NB4 (cell line): ENCODE measurements at regions not wholly inside any gene's neighbourhood (a gene's known extent, or its start where the extent isn't known, plus 50 kb on each side); places are given as distances from the start of the nearest gene placed in this dataset.
"Not testable (repeated sequence)": the region's sequence is repeated elsewhere in the genome, so short reads cannot be mapped to it uniquely, and the experiment has no call there.

ENCODE experiments used
- DNase-seq: peaks from one replicate; pipeline ENCODE4 v3.0.0; 2010; ENCODE audit warnings: low read depth
- H3K4me3 ChIP-seq: one replicate; pipeline ENCODE4 v1.5.1; 2011; ENCODE audit warnings: mild to moderate bottlenecking, low read depth, low read length, moderate library complexity
- CTCF ChIP-seq: IDR thresholded peaks from one replicate; pipeline ENCODE4 v1.5.1; 2012; ENCODE audit warnings: low read depth, low read length
- MYC ChIP-seq: IDR thresholded peaks from 2 replicates; pipeline ENCODE4 v1.6.1; 2011; ENCODE audit warnings: low read depth, low read length
- POLR2A ChIP-seq: IDR thresholded peaks from 2 replicates; pipeline ENCODE4 v1.6.1; 2011; ENCODE audit warnings: mild to moderate bottlenecking; ENCODE audit not compliant: insufficient read length; ENCODE audit errors: extremely low read depth
- TF ChIP-seq, protein P1 (sequence below): IDR thresholded peaks from 2 replicates; pipeline ENCODE4 v1.6.1; 2011; ENCODE audit warnings: low read depth, low read length

DNA sequence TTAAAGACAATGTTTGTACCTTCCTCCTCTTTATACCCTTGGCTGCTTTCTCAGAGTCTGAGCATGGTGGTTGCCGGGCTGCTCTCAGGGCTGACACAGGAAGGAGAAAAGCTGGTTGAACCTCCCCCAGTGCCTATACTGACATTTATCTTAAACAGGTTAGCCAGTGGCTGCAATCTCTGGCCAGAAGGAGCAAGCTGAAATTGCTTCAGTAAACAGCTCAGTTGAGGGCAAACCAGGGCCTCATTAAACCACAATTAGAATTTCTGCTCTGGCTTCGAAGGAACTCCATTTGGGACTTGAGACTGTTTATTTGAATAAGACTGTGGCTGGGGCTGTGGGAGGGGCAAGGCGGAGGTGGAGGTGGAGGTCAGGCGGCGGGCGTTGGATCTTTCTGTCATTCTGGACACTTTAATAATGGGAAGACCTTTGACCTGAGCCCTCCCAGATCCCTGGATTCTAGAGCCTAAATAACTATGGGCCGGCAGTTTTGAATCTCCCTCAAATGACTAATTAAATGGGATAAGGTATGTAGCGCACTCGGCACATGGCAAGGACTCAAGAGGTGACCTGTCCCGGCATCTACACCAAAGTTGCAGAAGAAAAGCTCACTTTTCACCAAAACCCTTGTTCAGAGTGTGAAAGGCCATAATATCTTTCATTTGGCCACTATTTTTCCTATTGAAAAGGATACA, 120.6 kb upstream of the MYCN start:
- TF ChIP-seq POLR2A (no peak), CTCF (no peak), MYC (no peak)
- TF ChIP-seq, protein P1, sequence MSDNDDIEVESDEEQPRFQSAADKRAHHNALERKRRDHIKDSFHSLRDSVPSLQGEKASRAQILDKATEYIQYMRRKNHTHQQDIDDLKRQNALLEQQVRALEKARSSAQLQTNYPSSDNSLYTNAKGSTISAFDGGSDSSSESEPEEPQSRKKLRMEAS, result no peak
- DNase-seq, result no peak

DNA sequence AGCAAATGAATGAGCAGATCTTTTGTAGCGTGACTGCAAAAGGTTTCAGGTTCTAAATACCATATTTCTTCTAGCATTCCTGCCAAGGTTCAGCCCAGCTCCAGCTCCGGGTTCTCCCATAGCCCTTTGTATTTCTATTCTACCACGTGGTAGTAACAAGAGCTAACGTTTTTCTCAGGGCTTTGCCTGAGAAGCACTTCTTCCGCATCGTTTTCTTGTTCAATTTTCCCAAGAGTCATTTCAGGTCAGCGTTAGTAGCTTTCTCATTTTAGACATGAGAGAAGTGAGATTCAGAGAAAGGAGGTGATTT, 120.1 kb upstream of the MYCN start:
- TF ChIP-seq MYC (no peak), CTCF (no peak), POLR2A (no peak)
- TF ChIP-seq, protein P1, result no peak
- H3K4me3 ChIP-seq, result no peak overlapping the region
- no peak for DNase-seq

More for the DNA sequence above, 120.6 kb upstream of the MYCN start:
- H3K4me3 ChIP-seq, result no peak overlapping the region

DNA sequence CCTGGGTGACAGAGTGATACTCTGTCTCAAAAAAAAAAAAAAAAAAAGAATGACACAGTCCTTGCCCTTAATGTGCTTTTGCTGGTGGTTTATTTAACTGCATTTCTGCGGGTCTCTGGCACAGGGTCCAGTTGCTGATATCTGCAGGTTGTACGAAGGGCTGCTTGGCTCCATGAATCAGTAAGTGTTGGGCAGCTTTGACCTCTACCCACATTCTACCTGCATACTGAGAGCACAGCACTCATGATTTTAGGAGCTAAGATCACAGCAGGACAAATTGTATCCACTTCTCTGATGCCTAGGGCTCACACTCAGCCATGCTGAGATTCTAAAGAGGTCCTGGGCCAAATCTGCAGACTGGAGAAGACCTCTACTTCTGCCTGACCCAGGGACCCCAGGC, 119.4 kb upstream of the MYCN start:
- TF ChIP-seq POLR2A (no peak), CTCF (no peak), MYC (no peak)
- TF ChIP-seq, protein P1, result no peak
- DNase-seq, result no peak
- no peak overlapping the region for H3K4me3 ChIP-seq

DNA sequence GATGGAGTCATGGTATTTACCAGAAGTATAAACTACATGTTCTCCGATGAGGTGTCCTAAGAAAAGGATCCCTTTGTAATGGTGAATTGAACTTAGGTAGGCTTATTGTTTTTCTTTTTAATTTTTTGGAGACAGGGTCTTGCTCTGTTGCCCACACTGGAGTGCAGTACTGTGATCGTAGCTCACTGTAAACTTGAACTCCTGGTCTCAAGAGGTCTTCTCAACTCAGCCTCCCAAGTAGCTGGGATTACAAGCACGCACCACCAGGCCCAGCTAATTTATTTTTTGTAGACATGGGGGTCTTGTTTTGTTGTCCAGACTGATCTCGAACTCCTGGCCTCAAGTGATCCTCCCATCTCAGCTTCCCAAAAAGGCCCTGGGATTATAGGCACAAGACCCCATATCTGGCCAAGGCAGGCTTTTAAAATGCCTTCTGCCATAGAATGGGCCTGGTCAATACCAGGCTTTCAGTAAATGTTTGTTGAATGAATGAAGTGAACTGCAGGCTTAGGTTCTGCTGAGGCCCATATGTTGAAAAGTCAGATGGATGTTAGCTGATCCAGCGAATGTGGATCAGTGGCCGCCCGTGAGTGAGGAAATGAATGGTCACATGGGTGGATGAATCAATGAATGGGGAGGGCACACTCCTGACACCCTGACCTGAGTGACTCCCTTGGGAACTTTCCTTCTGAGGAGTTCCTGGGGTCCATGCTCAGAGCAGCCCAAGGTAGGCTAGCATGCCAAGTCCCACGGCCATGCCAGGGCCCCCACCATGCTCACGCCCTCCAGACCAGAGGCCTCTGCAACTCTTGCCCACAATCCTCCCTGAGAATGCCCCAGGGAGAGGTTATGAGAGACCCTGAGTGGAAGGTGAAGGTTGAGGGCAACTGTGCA, 118.0 kb upstream of the MYCN start:
- DNase-seq, result no peak
- TF ChIP-seq MYC (no peak), POLR2A (no peak)
- TF ChIP-seq, protein P1, result no peak

DNA sequence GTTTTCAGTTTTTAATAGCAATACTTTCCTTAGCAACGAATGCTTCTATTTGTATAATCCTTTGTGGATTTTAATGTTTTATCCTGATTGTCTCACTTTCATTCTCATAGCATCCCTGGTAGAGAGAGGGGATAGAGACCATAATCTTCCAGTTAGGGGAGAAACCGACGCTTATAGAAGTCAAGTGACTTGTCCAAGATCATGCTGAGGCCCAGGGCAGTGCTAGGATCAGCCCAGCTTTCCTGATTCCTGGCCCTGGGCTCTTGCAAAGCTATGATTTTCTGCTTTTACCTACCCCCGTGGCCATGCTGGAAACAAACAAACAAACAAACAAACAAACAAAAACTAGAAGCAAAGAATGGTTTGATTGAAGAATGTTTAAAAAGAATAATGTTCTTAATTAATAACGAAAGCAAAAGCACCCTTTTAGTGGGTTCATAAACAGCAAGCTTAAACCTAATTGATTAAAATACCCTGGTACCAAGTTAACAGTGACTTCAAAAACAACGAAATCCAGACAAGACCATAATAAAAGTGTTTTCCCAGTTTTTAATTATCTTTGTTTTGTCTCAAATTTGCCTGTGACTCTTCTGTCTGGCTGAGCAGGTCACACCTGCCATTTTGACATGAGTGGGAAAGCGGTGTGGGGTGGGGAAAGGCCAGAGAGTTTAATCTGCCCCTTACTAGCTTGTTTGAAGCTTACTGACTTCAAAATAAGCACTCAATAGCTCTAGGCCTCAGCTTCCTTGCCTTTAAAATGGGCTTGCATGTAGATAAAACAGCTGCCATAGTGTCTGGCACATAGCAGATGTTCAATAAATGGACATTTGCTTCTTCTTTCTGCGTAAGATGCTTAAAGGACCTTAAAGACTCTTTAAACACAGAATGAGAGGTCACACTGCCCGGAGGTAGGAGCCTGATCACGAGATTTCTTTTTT, 116.6 kb upstream of the MYCN start:
- TF ChIP-seq MYC, result no peak
- no peak for TF ChIP-seq CTCF
- no peak for TF ChIP-seq POLR2A
- TF ChIP-seq, protein P1, result no peak
- no peak overlapping the region for H3K4me3 ChIP-seq
- DNase-seq, result no peak

More for the DNA sequence above, 118.0 kb upstream of the MYCN start:
- no peak overlapping the region for H3K4me3 ChIP-seq

DNA sequence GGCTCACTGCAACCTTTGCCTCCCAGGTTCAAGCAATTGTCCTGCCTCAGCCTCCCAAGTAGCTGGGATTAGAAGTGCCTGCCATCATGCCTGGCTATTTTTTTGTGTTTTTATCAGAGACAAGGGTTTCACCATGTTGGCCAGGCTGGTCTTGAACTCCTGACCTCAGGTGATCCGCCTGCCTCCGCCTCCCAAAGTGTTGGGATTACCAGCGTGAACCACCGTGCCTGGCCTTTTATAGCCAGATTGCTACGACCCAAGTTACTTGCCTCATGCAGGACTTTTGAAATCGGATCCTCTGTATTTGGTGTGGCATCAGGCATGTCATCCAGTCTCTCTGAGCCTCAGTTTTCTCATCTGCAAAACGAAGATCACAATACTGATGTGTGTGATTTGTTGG, 115.9 kb upstream of the MYCN start:
- DNase-seq, H3K4me3 ChIP-seq: not testable (repeated sequence)
